Adipocyte (in vitro differentiated cells): ENCODE measurements at regions not wholly inside any gene's neighbourhood (a gene's known extent, or its start where the extent isn't known, plus 50 kb on each side); places are given as distances from the start of the nearest gene placed in this dataset.

Source experiments
- DNase-seq: peaks from one replicate; pipeline ENCODE4 v3.0.0-alpha.2; 2015; ENCODE audit warnings: low read depth
- H3K27me3 ChIP-seq: replicated peaks from 2 replicates; pipeline ENCODE4 v1.7.0; 2013; ENCODE audit warnings: mild to moderate bottlenecking, low read length, moderate library complexity; ENCODE audit not compliant: control insufficient read depth, insufficient read depth
- H3K36me3 ChIP-seq: 2 replicates; pipeline ENCODE4 v1.7.0; 2013; ENCODE audit warnings: low read length, mild to moderate bottlenecking, moderate library complexity; ENCODE audit not compliant: control insufficient read depth, insufficient read depth, severe bottlenecking
- H3K4me1 ChIP-seq: 2 replicates; pipeline ENCODE4 v1.7.0; 2013; ENCODE audit warnings: mild to moderate bottlenecking, low read length, moderate library complexity; ENCODE audit not compliant: control insufficient read depth, insufficient read depth
- H3K4me3 ChIP-seq: 2 replicates; pipeline ENCODE4 v1.7.0; 2013; ENCODE audit warnings: mild to moderate bottlenecking, low read length, moderate library complexity
- H3K9ac ChIP-seq: 2 replicates; pipeline ENCODE4 v1.7.0; 2013; ENCODE audit warnings: mild to moderate bottlenecking, low read length, moderate library complexity
- H3K9me3 ChIP-seq: 2 replicates; pipeline ENCODE4 v1.7.0; 2013; ENCODE audit warnings: mild to moderate bottlenecking, low read length, moderate library complexity; ENCODE audit not compliant: control insufficient read depth

- H3K9me3 ChIP-seq: no peaks in the 10 kb centered on the region
Measured at GRCh38 chr18:66209656-66210055, 394.2 kb downstream of the CDH19 start.

GRCh38 chr18:66196805-66197204 is 407.1 kb downstream of the CDH19 start:
- DNase-seq: no peak
- Histone ChIP-seq H3K4me1 (no peaks in the 10 kb centered on the region), H3K4me3 (no peak overlapping the region), H3K36me3 (no peaks in the 10 kb centered on the region), H3K9ac (no peak overlapping the region), H3K27me3 (no peaks in the 10 kb centered on the region), H3K9me3 (no peaks in the 10 kb centered on the region)

More at GRCh38 chr18:66209656-66210055, 394.2 kb downstream of the CDH19 start:
- H3K36me3 ChIP-seq: no peaks in the 10 kb centered on the region
- H3K9ac ChIP-seq: no peak overlapping the region
- no peaks in the 10 kb centered on the region for H3K4me1 ChIP-seq
- DNase-seq: no peak
- H3K4me3 ChIP-seq: no peak overlapping the region
- H3K27me3 ChIP-seq: no peaks in the 10 kb centered on the region

- no peaks in the 10 kb centered on the region for H3K4me1 ChIP-seq
- peaks cover under 1% of the 10 kb centered on the region for H3K9me3 ChIP-seq
- H3K36me3 ChIP-seq: no peaks in the 10 kb centered on the region
- H3K9ac ChIP-seq: no peak overlapping the region
- no peak overlapping the region for H3K4me3 ChIP-seq
- H3K27me3 ChIP-seq: no peaks in the 10 kb centered on the region
- no peak for DNase-seq
Measured at GRCh38 chr18:66193938-66194337, 410.0 kb downstream of the CDH19 start.

GRCh38 chr18:66193394-66193793 is 410.5 kb downstream of the CDH19 start:
- no peak for DNase-seq
- Histone ChIP-seq H3K4me3 (no peak overlapping the region), H3K9me3 (peaks cover 4% of the 10 kb centered on the region), H3K27me3 (no peaks in the 10 kb centered on the region), H3K4me1 (no peaks in the 10 kb centered on the region), H3K9ac (no peak overlapping the region), H3K36me3 (no peaks in the 10 kb centered on the region)

GRCh38 chr18:66168685-66169235 is 417.9 kb downstream of the CDH7 start:
- Histone ChIP-seq H3K9me3 (no peaks in the 10 kb centered on the region), H3K4me1 (no peaks in the 10 kb centered on the region), H3K27me3 (no peaks in the 10 kb centered on the region), H3K4me3 (no peak overlapping the region), H3K36me3 (no peaks in the 10 kb centered on the region), H3K9ac (no peak overlapping the region)
- DNase-seq: no peak

GRCh38 chr18:66167829-66168684 is 417.2 kb downstream of the CDH7 start:
- no peak for DNase-seq
- H3K4me1 ChIP-seq: no peaks in the 10 kb centered on the region
- H3K36me3 ChIP-seq: no peaks in the 10 kb centered on the region
- H3K4me3 ChIP-seq: no peak overlapping the region
- no peaks in the 10 kb centered on the region for H3K9me3 ChIP-seq
- H3K9ac ChIP-seq: no peak overlapping the region
- H3K27me3 ChIP-seq: no peaks in the 10 kb centered on the region

GRCh38 chr18:66160007-66160406 is 409.2 kb downstream of the CDH7 start:
- no peak overlapping the region for H3K9ac ChIP-seq
- H3K4me3 ChIP-seq: no peak overlapping the region
- no peak for DNase-seq
- no peaks in the 10 kb centered on the region for H3K9me3 ChIP-seq
- H3K27me3 ChIP-seq: no peaks in the 10 kb centered on the region
- no peaks in the 10 kb centered on the region for H3K4me1 ChIP-seq
- H3K36me3 ChIP-seq: no peaks in the 10 kb centered on the region

GRCh38 chr18:66159451-66159850 is 408.6 kb downstream of the CDH7 start:
- H3K4me1 ChIP-seq: no peaks in the 10 kb centered on the region
- H3K4me3 ChIP-seq: no peak overlapping the region
- no peaks in the 10 kb centered on the region for H3K36me3 ChIP-seq
- H3K9ac ChIP-seq: no peak overlapping the region
- no peaks in the 10 kb centered on the region for H3K9me3 ChIP-seq
- H3K27me3 ChIP-seq: no peaks in the 10 kb centered on the region
- DNase-seq: no peak

- DNase-seq: no peak
- no peaks in the 10 kb centered on the region for H3K4me1 ChIP-seq
- H3K27me3 ChIP-seq: no peaks in the 10 kb centered on the region
- H3K9ac ChIP-seq: no peak overlapping the region
- no peaks in the 10 kb centered on the region for H3K9me3 ChIP-seq
- no peak overlapping the region for H3K4me3 ChIP-seq
- no peaks in the 10 kb centered on the region for H3K36me3 ChIP-seq
Measured at GRCh38 chr18:66156946-66157687, 406.3 kb downstream of the CDH7 start.

- no peak overlapping the region for H3K4me3 ChIP-seq
- H3K4me1 ChIP-seq: peaks cover 3% of the 10 kb centered on the region
- H3K27me3 ChIP-seq: no peaks in the 10 kb centered on the region
- no peaks in the 10 kb centered on the region for H3K36me3 ChIP-seq
- no peaks in the 10 kb centered on the region for H3K9me3 ChIP-seq
- no peak overlapping the region for H3K9ac ChIP-seq
- no peak for DNase-seq
Measured at GRCh38 chr18:66150650-66151049, 399.8 kb downstream of the CDH7 start.

- no peak overlapping the region for H3K4me3 ChIP-seq
- H3K9ac ChIP-seq: no peak overlapping the region
- no peaks in the 10 kb centered on the region for H3K4me1 ChIP-seq
- no peak for DNase-seq
- no peaks in the 10 kb centered on the region for H3K9me3 ChIP-seq
- H3K36me3 ChIP-seq: no peaks in the 10 kb centered on the region
- no peaks in the 10 kb centered on the region for H3K27me3 ChIP-seq
Measured at GRCh38 chr18:66143029-66143428, 392.2 kb downstream of the CDH7 start.
